ENCODE measurements at regions not wholly inside any gene's neighbourhood (a gene's known extent, or its start where the extent isn't known, plus 50 kb on each side); places are given as distances from the start of the nearest gene placed in this dataset.

- TF ChIP-seq, protein P1, sequence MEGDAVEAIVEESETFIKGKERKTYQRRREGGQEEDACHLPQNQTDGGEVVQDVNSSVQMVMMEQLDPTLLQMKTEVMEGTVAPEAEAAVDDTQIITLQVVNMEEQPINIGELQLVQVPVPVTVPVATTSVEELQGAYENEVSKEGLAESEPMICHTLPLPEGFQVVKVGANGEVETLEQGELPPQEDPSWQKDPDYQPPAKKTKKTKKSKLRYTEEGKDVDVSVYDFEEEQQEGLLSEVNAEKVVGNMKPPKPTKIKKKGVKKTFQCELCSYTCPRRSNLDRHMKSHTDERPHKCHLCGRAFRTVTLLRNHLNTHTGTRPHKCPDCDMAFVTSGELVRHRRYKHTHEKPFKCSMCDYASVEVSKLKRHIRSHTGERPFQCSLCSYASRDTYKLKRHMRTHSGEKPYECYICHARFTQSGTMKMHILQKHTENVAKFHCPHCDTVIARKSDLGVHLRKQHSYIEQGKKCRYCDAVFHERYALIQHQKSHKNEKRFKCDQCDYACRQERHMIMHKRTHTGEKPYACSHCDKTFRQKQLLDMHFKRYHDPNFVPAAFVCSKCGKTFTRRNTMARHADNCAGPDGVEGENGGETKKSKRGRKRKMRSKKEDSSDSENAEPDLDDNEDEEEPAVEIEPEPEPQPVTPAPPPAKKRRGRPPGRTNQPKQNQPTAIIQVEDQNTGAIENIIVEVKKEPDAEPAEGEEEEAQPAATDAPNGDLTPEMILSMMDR (IDR thresholded peaks at IDR 0.05): no peak
- TF ChIP-seq POLR2A (IDR thresholded peaks at IDR 0.05): no peak
These were observed 105.7 kb upstream of the TEX51 start for GRCh38 chr2:126792993-126793392.

Data from prostate gland (tissue), 2 donors.